Myocyte (in vitro differentiated cells): ENCODE measurements at regions not wholly inside any gene's neighbourhood (a gene's known extent, or its start where the extent isn't known, plus 50 kb on each side); places are given as distances from the start of the nearest gene placed in this dataset.
"Not testable (repeated sequence)": the region's sequence is repeated elsewhere in the genome, so short reads cannot be mapped to it uniquely, and the experiment has no call there.

Experiments
- DNase-seq: peaks from one replicate; pipeline ENCODE4 v3.0.0-alpha.2; 2012; ENCODE audit warnings: low read depth

- DNase-seq = no peak
Measured at GRCh38 chrX:99415470-99415869, 994.6 kb downstream of the PCDH19 start.

GRCh38 chrX:99413317-99413716 lies 996.8 kb downstream of the PCDH19 start:
- DNase-seq = no peak

GRCh38 chrX:99398545-99398944 lies 1011.5 kb downstream of the PCDH19 start:
- no peak for DNase-seq

- no peak for DNase-seq
Measured at GRCh38 chrX:99397879-99398278, 1012.2 kb downstream of the PCDH19 start.

DNA sequence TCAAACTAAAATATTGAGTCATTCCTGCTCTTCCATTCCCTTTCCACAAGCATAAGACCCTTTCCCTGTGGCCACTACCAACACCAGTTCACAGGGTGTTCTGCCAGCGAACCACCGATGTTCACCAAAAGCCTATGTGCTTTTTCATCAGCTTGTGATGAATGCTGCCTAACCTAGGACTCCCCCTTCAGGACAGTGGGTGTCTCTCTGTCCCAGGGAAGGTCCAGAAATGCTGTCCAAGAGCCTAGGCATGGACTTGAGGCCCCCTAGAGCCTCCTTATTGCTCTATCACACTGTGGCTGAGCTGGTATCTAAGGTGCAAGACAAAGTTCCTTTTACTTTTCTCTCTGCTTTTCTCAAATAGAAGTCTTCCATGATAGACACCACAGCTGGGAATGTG lies 1015.6 kb downstream of the PCDH19 start:
- DNase-seq = no peak

DNA sequence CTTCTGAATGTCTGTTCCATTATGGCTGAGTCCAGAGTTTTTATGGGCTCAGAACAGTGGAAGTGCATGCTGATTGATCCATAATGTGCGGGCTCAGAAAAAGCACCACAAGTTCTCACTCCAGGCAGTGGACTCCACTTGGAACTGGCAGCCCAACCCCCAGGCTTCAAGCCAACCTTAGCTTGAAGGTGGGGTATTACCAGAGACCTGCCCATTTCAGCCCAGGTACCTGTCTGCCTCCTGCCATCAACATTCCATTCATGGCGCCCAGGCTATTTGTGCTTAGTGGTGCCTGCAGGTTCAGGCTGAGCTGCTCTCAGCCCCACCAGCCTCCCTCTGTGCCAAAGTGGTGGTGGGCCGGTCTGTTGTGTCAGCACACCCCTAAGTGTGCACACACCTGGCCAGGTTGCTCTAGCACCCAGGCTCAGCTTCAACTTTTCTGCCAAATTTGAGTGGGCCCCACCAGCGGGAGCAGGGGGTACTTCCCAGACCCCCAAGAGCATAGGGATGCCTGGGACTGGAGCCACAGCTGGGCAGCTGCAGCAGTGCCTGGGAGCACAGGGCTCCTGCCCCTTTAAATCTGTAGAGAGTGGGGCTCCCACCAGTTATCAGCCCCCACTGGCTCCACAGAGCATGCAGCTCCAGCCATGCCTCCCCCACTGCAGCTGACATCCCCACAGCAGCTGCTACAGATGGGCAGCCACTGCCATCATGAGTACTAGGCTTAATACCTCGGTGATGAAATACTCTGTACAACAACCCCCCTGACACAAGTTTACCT lies 1025.3 kb downstream of the PCDH19 start:
- no peak for DNase-seq

DNA sequence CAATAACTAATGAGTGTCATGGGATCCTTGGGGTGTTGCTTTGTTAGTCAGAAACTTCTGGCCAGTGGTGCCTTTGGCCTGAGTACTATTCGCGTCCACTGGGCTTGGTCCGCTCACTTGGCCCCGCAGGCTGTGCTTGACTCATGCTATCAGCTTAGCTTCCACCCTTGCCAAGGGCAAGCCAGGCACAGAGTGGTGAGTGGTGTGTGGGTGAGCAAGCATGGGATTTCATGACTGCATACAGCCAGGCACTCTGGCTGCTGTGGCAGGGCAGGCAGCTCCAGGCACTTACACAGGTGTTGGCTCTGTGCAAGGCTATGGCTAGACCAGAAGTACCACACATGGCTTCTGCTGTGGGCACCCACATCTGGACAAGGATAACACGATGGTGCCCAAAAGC lies 1026.3 kb downstream of the PCDH19 start:
- DNase-seq = no peak

GRCh38 chrX:99371976-99372595 lies 1038.0 kb downstream of the PCDH19 start:
- DNase-seq = no peak

GRCh38 chrX:99353412-99353811 lies 1056.7 kb downstream of the PCDH19 start:
- DNase-seq = no peak

- DNase-seq = no peak
Measured at GRCh38 chrX:99348256-99348655, 1061.8 kb downstream of the PCDH19 start.

GRCh38 chrX:99308302-99308701 lies 1101.8 kb downstream of the PCDH19 start:
- no peak for DNase-seq

DNA sequence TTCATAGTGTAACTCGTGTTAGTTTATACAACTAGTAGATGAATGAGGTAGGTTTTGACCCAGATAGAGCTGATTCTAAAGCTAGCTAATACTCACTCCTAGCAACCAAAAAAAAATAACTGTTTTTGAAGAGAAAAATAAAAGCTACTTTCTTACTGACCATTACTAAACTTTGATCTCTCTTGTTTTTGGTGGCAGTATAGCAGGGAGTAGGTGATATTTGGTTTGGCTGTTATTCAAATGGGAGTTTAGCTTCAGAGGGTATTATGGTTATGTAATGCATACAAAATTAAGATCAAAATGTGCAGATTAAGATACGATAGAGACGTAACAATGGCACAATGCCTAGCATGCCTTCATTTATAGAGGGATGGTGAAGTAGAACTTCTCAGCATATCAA lies 1104.5 kb downstream of the PCDH19 start:
- no peak for DNase-seq

DNA sequence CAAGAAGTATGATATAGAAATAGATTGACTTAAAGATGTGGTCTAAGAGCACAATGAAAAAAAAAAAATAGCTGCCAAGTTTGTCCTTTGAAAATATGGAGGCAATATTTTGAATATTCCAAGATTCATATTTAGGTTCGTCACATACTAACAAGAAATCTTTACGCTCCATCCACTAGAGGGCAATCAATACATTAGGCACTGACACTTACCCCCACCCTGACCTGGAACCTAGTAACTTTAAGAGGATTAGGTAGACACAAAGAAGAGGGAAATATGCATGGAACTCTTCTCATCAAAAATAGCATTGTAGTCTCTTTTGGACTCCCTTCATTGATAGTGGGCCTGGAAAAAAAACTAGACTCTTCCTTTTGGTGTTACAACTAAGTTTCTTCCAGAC lies 1108.1 kb downstream of the PCDH19 start:
- DNase-seq = no peak

DNA sequence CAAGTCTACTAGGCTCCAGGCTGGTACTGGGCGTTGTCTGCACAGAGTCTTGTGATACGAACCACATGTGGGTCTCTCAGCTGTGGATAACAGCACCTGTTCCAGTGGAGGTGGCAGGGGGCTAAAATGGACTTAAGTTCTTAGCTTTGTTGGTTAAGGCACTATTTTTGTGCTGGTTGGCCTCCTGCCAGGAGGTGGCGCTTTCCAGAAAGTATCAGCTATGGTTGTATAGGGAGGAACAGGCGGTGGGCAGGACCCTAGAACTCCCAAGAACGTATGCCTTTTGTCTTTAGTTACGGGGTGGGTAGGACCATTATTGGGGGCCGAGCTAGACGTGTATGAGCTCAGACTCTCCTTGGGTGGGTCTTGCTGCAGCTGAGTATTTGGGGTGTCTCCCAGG lies 1138.4 kb downstream of the PCDH19 start:
- no peak for DNase-seq

- no peak for DNase-seq
Measured at GRCh38 chrX:99266255-99266654, 1143.8 kb downstream of the PCDH19 start.

GRCh38 chrX:99248180-99248579 lies 1161.9 kb downstream of the PCDH19 start:
- DNase-seq = no peak

GRCh38 chrX:99242001-99242400 lies 1168.1 kb downstream of the PCDH19 start:
- no peak for DNase-seq

GRCh38 chrX:99234384-99234783 lies 1175.7 kb downstream of the PCDH19 start:
- DNase-seq = not testable (repeated sequence)

GRCh38 chrX:99192421-99192820 lies 1217.7 kb downstream of the PCDH19 start:
- no peak for DNase-seq

DNA sequence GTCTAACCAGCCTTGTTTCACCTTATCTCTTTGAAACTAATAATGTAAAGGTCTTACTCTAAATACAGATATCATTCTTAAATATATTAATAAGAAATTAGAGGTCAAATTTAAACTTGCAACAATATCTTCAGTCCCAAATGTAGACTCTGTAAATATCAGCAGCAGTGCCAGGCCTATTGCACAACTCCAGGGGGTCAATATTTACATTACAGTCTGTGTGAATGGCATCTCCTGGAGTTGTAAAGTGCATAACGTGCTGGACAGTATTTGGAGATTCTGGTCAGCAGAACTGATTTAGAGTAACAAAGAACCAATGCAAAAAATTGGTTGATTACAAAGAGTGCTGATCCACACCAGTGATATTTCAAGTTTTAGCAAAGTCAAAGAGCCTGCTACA lies 1225.9 kb downstream of the PCDH19 start:
- DNase-seq = no peak

GRCh38 chrX:99172958-99173357 lies 1237.1 kb downstream of the PCDH19 start:
- no peak for DNase-seq

DNA sequence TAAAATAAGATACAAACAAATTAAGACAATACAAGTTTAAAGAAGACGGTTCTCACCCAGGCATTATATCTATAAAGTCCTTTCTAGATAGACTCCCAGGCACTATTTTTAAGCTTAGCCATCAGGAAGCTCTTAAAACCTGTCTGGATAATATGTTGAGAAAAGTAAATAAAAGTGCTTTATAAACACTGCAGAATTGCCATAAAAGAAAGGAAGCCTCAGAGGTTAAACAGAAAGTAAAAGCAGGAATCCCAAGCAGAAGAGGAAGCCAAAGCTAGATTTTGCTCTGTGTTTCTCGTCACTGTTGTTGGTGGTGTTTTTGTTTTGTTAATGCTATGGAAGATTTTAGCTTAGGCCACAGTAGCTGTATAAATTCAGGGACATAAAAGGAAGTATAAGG lies 1267.3 kb downstream of the PCDH19 start:
- DNase-seq = no peak

DNA sequence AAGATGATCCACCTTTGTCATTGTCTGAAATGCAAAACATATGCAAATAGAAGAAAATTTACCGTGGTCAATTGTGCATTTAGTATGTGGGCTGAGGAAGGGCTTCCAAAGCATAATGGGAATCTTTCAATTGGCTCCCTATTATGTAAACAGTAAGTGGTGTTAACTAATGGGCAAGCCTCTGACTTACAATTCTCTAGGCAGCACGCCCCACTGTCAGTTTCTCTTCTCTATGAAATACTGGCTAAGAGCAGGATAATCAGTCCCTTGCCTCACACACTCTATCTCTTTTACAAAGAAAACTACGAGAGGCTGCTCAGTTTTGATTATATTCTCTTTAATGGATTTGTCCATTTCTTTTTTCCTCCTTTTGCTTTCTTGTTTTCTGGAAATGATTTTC lies 1272.6 kb downstream of the PCDH19 start:
- no peak for DNase-seq
